ENCODE measurements at regions not wholly inside any gene's neighbourhood (a gene's known extent, or its start where the extent isn't known, plus 50 kb on each side); places are given as distances from the start of the nearest gene placed in this dataset.

DNA sequence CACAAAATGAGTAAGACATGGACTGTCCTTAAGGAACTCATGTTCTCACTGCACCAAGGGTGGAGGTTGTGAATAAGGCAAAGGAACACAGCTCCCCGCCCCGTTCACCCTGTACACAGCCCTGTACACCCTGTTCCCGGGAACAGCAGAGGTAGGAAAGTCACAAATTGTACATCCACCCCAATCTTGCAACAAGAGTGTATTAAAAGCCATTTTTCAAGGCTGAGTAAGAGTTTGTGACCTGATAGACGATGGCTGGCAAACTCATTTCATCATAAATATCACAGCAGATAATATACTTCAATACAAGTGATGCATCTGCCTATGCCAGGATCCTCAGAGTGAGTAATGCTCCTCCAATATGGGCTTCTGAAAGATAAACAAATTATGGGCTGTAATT lies 52.5 kb upstream of the CAMK1G start:
- ChIA-PET POLR2A (no interaction called here), CTCF (interaction anchor here (0.6 kb wide), 1 partner anchor 923 kb away, joined by 4 read pairs; no protein-coding TSS in a partner anchor)
- TF ChIP-seq SP1 (IDR thresholded peaks at IDR 0.05): no peak
- no peak for TF ChIP-seq LEF1 (IDR thresholded peaks at IDR 0.05; ENCODE audit: borderline replicate concordance)
- TF ChIP-seq, protein P1, sequence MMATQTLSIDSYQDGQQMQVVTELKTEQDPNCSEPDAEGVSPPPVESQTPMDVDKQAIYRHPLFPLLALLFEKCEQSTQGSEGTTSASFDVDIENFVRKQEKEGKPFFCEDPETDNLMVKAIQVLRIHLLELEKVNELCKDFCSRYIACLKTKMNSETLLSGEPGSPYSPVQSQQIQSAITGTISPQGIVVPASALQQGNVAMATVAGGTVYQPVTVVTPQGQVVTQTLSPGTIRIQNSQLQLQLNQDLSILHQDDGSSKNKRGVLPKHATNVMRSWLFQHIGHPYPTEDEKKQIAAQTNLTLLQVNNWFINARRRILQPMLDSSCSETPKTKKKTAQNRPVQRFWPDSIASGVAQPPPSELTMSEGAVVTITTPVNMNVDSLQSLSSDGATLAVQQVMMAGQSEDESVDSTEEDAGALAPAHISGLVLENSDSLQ (IDR thresholded peaks at IDR 0.05): no peak
- TF ChIP-seq ELF4 (IDR thresholded peaks at IDR 0.05): no peak
- TF ChIP-seq HDGF (IDR thresholded peaks at IDR 0.05; ENCODE audit: borderline replicate concordance): no peak
- no peak for TF ChIP-seq TARDBP (IDR thresholded peaks at IDR 0.05)
- TF ChIP-seq ARNT (IDR thresholded peaks at IDR 0.05): no peak
- no peak for TF ChIP-seq CTBP1 (IDR thresholded peaks at IDR 0.05; ENCODE audit: borderline replicate concordance)
- no peak for TF ChIP-seq FOXK2 (IDR thresholded peaks at IDR 0.05)
- no peak for DNase-seq (ENCODE audit: extremely low spot score)

DNA sequence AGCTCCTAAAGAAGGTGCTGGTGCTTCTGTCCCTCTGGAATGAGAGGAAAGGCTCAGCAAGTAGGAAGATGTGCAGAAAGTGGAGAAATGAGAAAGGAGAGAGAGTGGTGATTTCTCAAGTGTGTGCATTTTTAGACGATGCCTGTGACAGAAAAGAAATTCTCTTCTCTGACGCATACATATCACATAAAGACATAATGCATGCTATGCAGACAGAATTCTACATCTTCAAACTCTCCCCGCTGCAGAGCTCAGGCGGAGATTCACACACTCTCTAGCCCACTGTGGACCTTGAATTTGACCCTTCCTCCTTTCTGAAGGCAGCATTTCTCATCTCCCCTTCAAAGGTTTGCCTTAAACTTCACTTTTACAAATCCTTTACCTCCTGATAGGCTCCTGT lies 52.0 kb upstream of the CAMK1G start:
- TF ChIP-seq CTBP1 (IDR thresholded peaks at IDR 0.05; ENCODE audit: borderline replicate concordance): no peak
- TF ChIP-seq LEF1 (IDR thresholded peaks at IDR 0.05; ENCODE audit: borderline replicate concordance): no peak
- no peak for TF ChIP-seq NFRKB (IDR thresholded peaks at IDR 0.05)
- no peak for TF ChIP-seq L3MBTL2 (conservative IDR thresholded peaks at IDR 0.05)
- TF ChIP-seq ELF4 (IDR thresholded peaks at IDR 0.05): no peak
- no peak for TF ChIP-seq ZNF384 (IDR thresholded peaks at IDR 0.05)
- TF ChIP-seq SP1 (IDR thresholded peaks at IDR 0.05): no peak
- TF ChIP-seq FOXM1 (IDR thresholded peaks at IDR 0.05; ENCODE audit: borderline replicate concordance): no peak
- no peak for TF ChIP-seq ARNT (IDR thresholded peaks at IDR 0.05)
- TF ChIP-seq SUZ12 (IDR thresholded peaks at IDR 0.05): no peak
- no peak for TF ChIP-seq BHLHE40 (IDR thresholded peaks at IDR 0.05; ENCODE audit: borderline replicate concordance)
- no peak for TF ChIP-seq HDGF (IDR thresholded peaks at IDR 0.05; ENCODE audit: borderline replicate concordance)
- TF ChIP-seq TARDBP (IDR thresholded peaks at IDR 0.05): no peak
- POLR2A ChIA-PET: no interaction called here
- DNase-seq (ENCODE audit: extremely low spot score): no peak
- CTCF ChIA-PET: interaction anchor here (0.6 kb wide), 1 partner anchor 924 kb away, joined by 4 read pairs; no protein-coding TSS in a partner anchor
